ENCODE measurements at regions not wholly inside any gene's neighbourhood (a gene's known extent, or its start where the extent isn't known, plus 50 kb on each side); places are given as distances from the start of the nearest gene placed in this dataset.

GRCh38 chr14:105866841-105867321, 340.5 kb downstream of the TMEM121 start:
- no peaks in the 10 kb centered on the region for H3K79me1 ChIP-seq (ENCODE audit: low read depth, low read length)
- no peak overlapping the region for H2AFZ ChIP-seq (ENCODE audit: low read length)
- no peak overlapping the region for H3K56ac ChIP-seq (replicated peaks; ENCODE audit: insufficient read length, low read depth, low read length)
- no peak overlapping the region for H3K18ac ChIP-seq (ENCODE audit: extremely low read depth, low read length)
- no peaks in the 10 kb centered on the region for H3K27me3 ChIP-seq (replicated peaks in 1 of 4; ENCODE audit: control insufficient read depth in 3 of 4, extremely low read depth in 1 of 4, insufficient read depth in 3 of 4, low read length in 3 of 4)
- H2BK15ac ChIP-seq (ENCODE audit: low read length): no peak overlapping the region
- ChIA-PET CTCF (ENCODE audit: partially characterized antibody) (no interaction called here), POLR2A (ENCODE audit: partially characterized antibody) (no interaction called here)
- H2BK120ac ChIP-seq (replicated peaks; ENCODE audit: low read depth, low read length): no peak overlapping the region
- 83% methylated on average over 6 of the region's 12 CpGs; no CpG with 5 or more reads in 1 of the 2 experiments for WGBS, 2 experiments (ENCODE audit: extremely low coverage in 1 of 2, insufficient coverage in 1 of 2, insufficient read length in 1 of 2, insufficient replicate concordance in 2 of 2, low coverage in 1 of 2, low lambda C conversion rate in 2 of 2, missing lambda C conversion rate in 1 of 2)
- no peak overlapping the region for H2AK5ac ChIP-seq (ENCODE audit: low read depth, low read length)
- peaks cover 64 to 72% of the 10 kb centered on the region in 2 experiments for H3K9me3 ChIP-seq (ENCODE audit: insufficient read depth in 2 of 2, low read depth in 1 of 2, low read length in 1 of 2)
- no peak for FAIRE-seq
- H3K36me3 ChIP-seq (ENCODE audit: control insufficient read depth in 2 of 4, insufficient read depth in 4 of 4, low read length in 3 of 4): no peaks in the 10 kb centered on the region
- no peak overlapping the region for H3K4me2 ChIP-seq (ENCODE audit: insufficient read depth in 1 of 2, low read depth in 2 of 2, low read length in 2 of 2)
- no peak overlapping the region for H4K91ac ChIP-seq (replicated peaks; ENCODE audit: insufficient read length, low read length)
- no peak overlapping the region for H3K27ac ChIP-seq (ENCODE audit: low read depth, low read length)
- H3K79me2 ChIP-seq (ENCODE audit: control insufficient read depth in 1 of 2, insufficient read depth in 2 of 2, low read length in 2 of 2): no peaks in the 10 kb centered on the region
- H3K23ac ChIP-seq (ENCODE audit: insufficient read length): no peak overlapping the region
- no peaks in the 10 kb centered on the region for H3K4me1 ChIP-seq (replicated peaks in 1 of 4; ENCODE audit: control insufficient read depth in 3 of 4, insufficient read depth in 4 of 4, low read length in 3 of 4)
- no peak for DNase-seq (ENCODE audit: low read depth in 1 of 2, low spot score in 2 of 2)
- no peak overlapping the region for H2BK20ac ChIP-seq (ENCODE audit: low read length)
- no peak overlapping the region for H3K14ac ChIP-seq (ENCODE audit: insufficient read length)
- H4K5ac ChIP-seq (ENCODE audit: insufficient read length, low read depth, low read length): no peak overlapping the region
- H3K4ac ChIP-seq (replicated peaks; ENCODE audit: insufficient read length, low read depth, low read length): no peak overlapping the region
- H4K8ac ChIP-seq (ENCODE audit: extremely low read depth, insufficient read depth, low read length): no peak overlapping the region
- no peak overlapping the region for H3K4me3 ChIP-seq (ENCODE audit: extremely low read depth in 1 of 4, insufficient read depth in 2 of 4, low read depth in 3 of 4, low read length in 4 of 4)
- H3K23me2 ChIP-seq (ENCODE audit: low read depth, low read length): no peaks in the 10 kb centered on the region
- no peaks in the 10 kb centered on the region for H4K20me1 ChIP-seq (replicated peaks in 1 of 2; ENCODE audit: control insufficient read depth in 1 of 2, insufficient read depth in 2 of 2, low read length in 2 of 2)
- H2BK12ac ChIP-seq (ENCODE audit: low read depth, low read length): no peak overlapping the region
- no peak overlapping the region for H3K9ac ChIP-seq (replicated peaks in 1 of 4; ENCODE audit: extremely low read depth in 1 of 4, low read depth in 3 of 4, low read length in 3 of 4)
- H2BK5ac ChIP-seq (ENCODE audit: low read depth, low read length): no peak overlapping the region
- no peak for TF ChIP-seq GTF2F1 (IDR thresholded peaks at IDR 0.05; ENCODE audit: borderline replicate concordance, low read depth, low read length)
- TF ChIP-seq RAD21 (IDR thresholded peaks at IDR 0.05 in 1 of 2, conservative IDR thresholded peaks at IDR 0.05 in 1 of 2; ENCODE audit: low read depth in 2 of 2, low read length in 2 of 2): no peak
- TF ChIP-seq TBP (IDR thresholded peaks at IDR 0.05; ENCODE audit: low read depth, low read length): no peak
- no peak for TF ChIP-seq POLR2AphosphoS5 (IDR thresholded peaks at IDR 0.05; ENCODE audit: low read depth, low read length)
- no peak for TF ChIP-seq SUZ12 (IDR thresholded peaks at IDR 0.05; ENCODE audit: low read length)
- TF ChIP-seq CREB1 (IDR thresholded peaks at IDR 0.05): no peak
- TF ChIP-seq TEAD4 (IDR thresholded peaks at IDR 0.05; ENCODE audit: low read depth, low read length): no peak
- TF ChIP-seq EP300 (IDR thresholded peaks at IDR 0.05; ENCODE audit: borderline replicate concordance in 1 of 2, low read depth in 2 of 2, low read length in 2 of 2): no peak
- no peak for TF ChIP-seq EGR1 (IDR thresholded peaks at IDR 0.05; ENCODE audit: borderline replicate concordance, low read depth, low read length)
- no peak for TF ChIP-seq CTCF (IDR thresholded peaks at IDR 0.05; ENCODE audit: control extremely low read depth in 1 of 3, insufficient read depth in 1 of 3, low read depth in 1 of 3, low read length in 3 of 3)
- TF ChIP-seq CBX5 (IDR thresholded peaks at IDR 0.05; ENCODE audit: low read depth, low read length): no peak
- no peak for TF ChIP-seq ZNF274 (IDR thresholded peaks at IDR 0.05; ENCODE audit: borderline replicate concordance, extremely low read depth, low read length)

Measured in H1 (cell line).